ENCODE measurements at regions not wholly inside any gene's neighbourhood (a gene's known extent, or its start where the extent isn't known, plus 50 kb on each side); places are given as distances from the start of the nearest gene placed in this dataset.

DNA sequence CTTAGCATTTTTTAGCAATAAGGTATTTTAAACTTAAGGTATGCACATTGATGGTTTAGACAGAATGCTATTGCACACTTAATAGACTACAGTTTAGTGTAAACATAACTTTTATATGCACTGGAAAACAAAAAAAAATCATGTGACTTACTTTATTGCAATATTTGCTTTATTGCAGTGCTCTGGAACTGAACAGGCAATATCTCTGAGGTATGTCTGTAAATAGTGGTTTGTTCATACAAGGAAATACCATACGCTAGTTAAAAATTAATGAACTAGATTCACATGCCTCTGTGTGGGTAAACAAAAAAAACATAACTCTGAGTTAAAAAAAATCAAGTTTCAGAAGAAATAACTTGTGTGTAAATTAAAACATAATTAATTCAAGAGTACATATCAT is 479.0 kb upstream of the MKI67 start:
- DNase-seq (ENCODE audit: extremely low spot score), result no peak
- H3K4me3 ChIP-seq (ENCODE audit: low read depth, low read length), result no peak overlapping the region
- no peaks in the 10 kb centered on the region for H3K4me1 ChIP-seq (ENCODE audit: insufficient read depth)
- H3K36me3 ChIP-seq (ENCODE audit: insufficient read depth), result no peaks in the 10 kb centered on the region
- 77% methylated on average over 1 of the region's 1 CpG for WGBS
- H3K27ac ChIP-seq (ENCODE audit: low read depth), result no peak overlapping the region

- Histone ChIP-seq H3K36me3 (ENCODE audit: insufficient read depth) (no peaks in the 10 kb centered on the region), H3K27ac (ENCODE audit: low read depth) (no peak overlapping the region), H3K4me1 (ENCODE audit: insufficient read depth) (no peaks in the 10 kb centered on the region), H3K4me3 (ENCODE audit: low read depth, low read length) (no peak overlapping the region)
- WGBS, result 61% methylated on average over 4 of the region's 4 CpGs
- no peak for DNase-seq (ENCODE audit: extremely low spot score)
Observed at GRCh38 chr10:128606055-128606454, 479.8 kb upstream of the MKI67 start.

DNA sequence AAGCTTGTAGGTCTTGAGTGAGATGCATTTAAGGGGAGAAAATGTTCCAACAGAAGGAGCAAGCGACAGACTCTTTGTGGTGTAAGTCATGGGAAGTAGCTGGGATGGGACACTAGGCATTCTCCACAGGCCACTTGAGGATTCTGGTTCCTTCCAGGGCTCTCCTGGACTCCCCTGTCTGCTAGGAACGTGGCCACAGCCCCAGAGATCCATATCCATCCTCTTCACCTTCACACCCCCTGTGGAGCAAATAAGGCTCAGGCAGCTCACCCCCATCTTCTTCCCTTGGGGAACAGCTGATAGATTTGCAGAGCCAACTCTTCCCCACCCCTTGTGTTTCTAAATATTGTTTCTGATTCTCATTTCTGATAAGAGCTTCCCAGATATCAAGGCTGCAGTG is 482.6 kb upstream of the MKI67 start:
- no peak for DNase-seq (ENCODE audit: extremely low spot score)
- Histone ChIP-seq H3K36me3 (ENCODE audit: insufficient read depth) (no peaks in the 10 kb centered on the region), H3K4me1 (ENCODE audit: insufficient read depth) (no peaks in the 10 kb centered on the region), H3K27ac (ENCODE audit: low read depth) (no peak overlapping the region), H3K4me3 (ENCODE audit: low read depth, low read length) (no peak overlapping the region)
- 72% methylated on average over 2 of the region's 2 CpGs for WGBS

DNA sequence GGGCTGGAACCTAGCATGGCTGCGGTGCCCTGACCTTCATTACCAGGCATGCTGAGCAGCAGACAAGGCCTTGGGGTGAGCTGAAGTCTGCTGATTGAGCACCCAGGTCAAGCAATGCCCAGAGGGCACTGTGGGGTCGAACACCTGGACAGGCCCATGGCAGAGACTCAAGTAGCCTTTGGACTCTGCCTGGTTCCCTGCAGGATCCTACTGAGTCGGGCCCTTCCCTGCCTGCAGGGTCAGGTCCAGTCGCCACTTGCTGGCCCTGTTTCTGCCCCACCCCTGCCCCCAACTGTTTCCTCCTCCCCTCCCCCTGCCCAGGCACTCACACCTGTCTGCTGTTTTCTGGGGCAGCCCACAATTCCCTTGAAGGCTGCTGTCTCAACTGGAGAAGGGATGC is 483.2 kb upstream of the MKI67 start:
- DNase-seq (ENCODE audit: extremely low spot score), result no peak
- no peaks in the 10 kb centered on the region for H3K36me3 ChIP-seq (ENCODE audit: insufficient read depth)
- WGBS, result 89% methylated on average over 4 of the region's 4 CpGs

DNA sequence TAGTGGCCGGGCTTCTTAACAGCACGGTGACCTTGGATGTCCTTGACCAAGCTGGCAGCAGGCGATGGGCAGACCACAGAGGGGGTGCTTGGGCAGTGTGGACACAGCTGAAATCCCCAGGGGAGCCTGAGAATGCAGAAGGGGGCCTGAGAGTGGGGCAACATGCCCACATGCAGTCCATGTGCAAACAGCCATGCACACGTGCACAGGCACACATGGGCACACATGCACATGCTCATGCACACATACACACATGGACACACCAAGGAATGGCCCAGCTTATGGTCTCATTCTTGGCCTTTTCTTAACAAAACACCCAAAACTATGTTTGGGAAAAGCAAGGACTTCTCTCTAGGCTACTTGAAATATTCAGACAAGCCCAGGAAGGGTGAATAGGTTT is 483.9 kb upstream of the MKI67 start:
- Histone ChIP-seq H3K4me1 (ENCODE audit: insufficient read depth) (no peaks in the 10 kb centered on the region), H3K27ac (ENCODE audit: low read depth) (no peak overlapping the region), H3K36me3 (ENCODE audit: insufficient read depth) (no peaks in the 10 kb centered on the region), H3K4me3 (ENCODE audit: low read depth, low read length) (no peak overlapping the region)
- WGBS, result 94% methylated on average over 4 of the region's 4 CpGs
- DNase-seq (ENCODE audit: extremely low spot score), result no peak

More for the DNA sequence above, 483.2 kb upstream of the MKI67 start:
- Histone ChIP-seq H3K4me3 (ENCODE audit: low read depth, low read length) (no peak overlapping the region), H3K4me1 (ENCODE audit: insufficient read depth) (no peaks in the 10 kb centered on the region), H3K27ac (ENCODE audit: low read depth) (no peak overlapping the region)

GRCh38 chr10:128612195-128612594 is 486.0 kb upstream of the MKI67 start:
- no peaks in the 10 kb centered on the region for H3K4me1 ChIP-seq (ENCODE audit: insufficient read depth)
- no peak overlapping the region for H3K27ac ChIP-seq (ENCODE audit: low read depth)
- 79% methylated on average over 7 of the region's 7 CpGs for WGBS
- H3K36me3 ChIP-seq (ENCODE audit: insufficient read depth), result no peaks in the 10 kb centered on the region
- no peak overlapping the region for H3K4me3 ChIP-seq (ENCODE audit: low read depth, low read length)
- DNase-seq (ENCODE audit: extremely low spot score), result no peak

DNA sequence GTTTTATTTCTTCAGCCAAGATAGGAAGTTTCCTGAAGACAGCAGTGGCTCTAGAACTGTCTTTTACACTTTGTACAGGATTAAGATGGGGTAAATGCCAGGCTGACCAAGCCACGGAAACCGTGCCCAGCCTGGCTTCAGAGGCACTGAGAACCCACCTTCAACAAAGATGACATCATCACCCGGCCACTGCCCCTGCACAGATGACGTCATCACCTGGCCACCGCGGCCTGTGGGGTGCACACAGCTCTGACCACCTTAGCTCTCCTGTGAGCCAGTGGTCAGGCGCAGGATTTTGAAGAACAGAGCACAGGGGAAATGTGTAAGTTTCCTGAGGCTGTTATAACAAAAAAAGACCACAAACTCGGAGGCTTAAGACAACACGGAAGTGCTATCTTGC is 486.4 kb upstream of the MKI67 start:
- Histone ChIP-seq H3K4me3 (ENCODE audit: low read depth, low read length) (no peak overlapping the region), H3K36me3 (ENCODE audit: insufficient read depth) (no peaks in the 10 kb centered on the region), H3K27ac (ENCODE audit: low read depth) (no peak overlapping the region), H3K4me1 (ENCODE audit: insufficient read depth) (no peaks in the 10 kb centered on the region)
- WGBS, result 91% methylated on average over 9 of the region's 9 CpGs
- no peak for DNase-seq (ENCODE audit: extremely low spot score)

DNA sequence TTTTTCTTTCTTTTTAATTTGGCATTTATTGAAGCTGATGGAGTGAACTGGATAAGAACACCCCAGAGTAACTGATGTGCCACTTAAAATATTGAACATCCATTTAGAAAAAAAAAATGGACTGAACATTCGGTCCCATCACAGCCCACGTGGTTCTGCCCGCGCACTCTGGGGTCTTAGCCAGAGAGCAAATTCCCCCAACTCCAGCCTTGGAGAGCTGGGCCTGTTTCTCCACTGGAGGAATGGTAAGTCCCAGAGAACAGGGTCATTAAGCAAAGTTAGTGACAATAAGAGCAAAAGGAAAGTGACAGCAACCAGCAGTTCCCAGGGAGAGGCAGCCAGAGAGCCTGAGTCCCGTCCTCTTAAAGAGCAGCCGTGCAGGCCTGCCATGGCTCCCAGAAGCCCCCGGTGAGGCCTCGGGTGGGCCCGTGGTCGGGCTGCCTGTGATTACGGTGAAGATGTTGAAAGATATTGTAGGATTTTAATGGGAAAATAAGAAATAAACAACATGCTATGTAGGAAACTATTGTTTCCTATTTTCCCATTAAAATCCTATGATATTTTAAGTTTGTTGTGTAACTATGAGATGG is 487.9 kb upstream of the MKI67 start:
- Histone ChIP-seq H3K4me3 (ENCODE audit: low read depth, low read length) (no peak overlapping the region), H3K4me1 (ENCODE audit: insufficient read depth) (no peaks in the 10 kb centered on the region), H3K27ac (ENCODE audit: low read depth) (no peak overlapping the region), H3K36me3 (ENCODE audit: insufficient read depth) (no peaks in the 10 kb centered on the region)
- no peak for DNase-seq (ENCODE audit: extremely low spot score)
- WGBS, result 90% methylated on average over 11 of the region's 11 CpGs

- WGBS, result 67% methylated on average over 5 of the region's 5 CpGs
- Histone ChIP-seq H3K4me3 (ENCODE audit: low read depth, low read length) (no peak overlapping the region), H3K27ac (ENCODE audit: low read depth) (no peak overlapping the region), H3K36me3 (ENCODE audit: insufficient read depth) (no peaks in the 10 kb centered on the region), H3K4me1 (ENCODE audit: insufficient read depth) (no peaks in the 10 kb centered on the region)
- DNase-seq (ENCODE audit: extremely low spot score), result no peak
Observed at GRCh38 chr10:128614802-128615553, 488.8 kb upstream of the MKI67 start.

- Histone ChIP-seq H3K36me3 (ENCODE audit: insufficient read depth) (no peaks in the 10 kb centered on the region), H3K4me1 (ENCODE audit: insufficient read depth) (no peaks in the 10 kb centered on the region), H3K27ac (ENCODE audit: low read depth) (no peak overlapping the region), H3K4me3 (ENCODE audit: low read depth, low read length) (no peak overlapping the region)
- 48% methylated on average over 2 of the region's 2 CpGs for WGBS
- DNase-seq (ENCODE audit: extremely low spot score), result no peak
Observed at GRCh38 chr10:128617532-128617931, 491.3 kb upstream of the MKI67 start.

DNA sequence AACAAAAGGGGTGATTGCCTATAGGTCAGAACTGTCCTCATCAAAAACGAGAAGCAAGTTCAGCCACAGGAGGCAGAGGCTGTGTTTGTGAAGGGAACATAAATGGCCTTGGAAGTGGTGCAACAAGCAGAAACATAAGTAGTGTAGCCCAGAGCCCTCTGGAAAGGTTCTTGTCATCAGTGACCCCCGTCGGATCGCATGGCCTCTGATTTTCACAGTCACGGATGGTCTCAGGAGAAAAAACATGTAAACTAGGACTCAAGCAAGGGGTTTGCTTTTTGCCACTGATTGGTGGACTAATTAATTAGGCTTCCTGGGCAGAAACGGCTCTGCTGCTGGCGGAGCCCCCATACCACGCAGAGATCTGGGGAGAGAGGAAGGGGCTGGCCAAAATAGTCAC is 496.5 kb upstream of the MKI67 start:
- 91% methylated on average over 8 of the region's 8 CpGs for WGBS
- no peak overlapping the region for H3K4me3 ChIP-seq (ENCODE audit: low read depth, low read length)
- DNase-seq (ENCODE audit: extremely low spot score), result no peak
- no peaks in the 10 kb centered on the region for H3K4me1 ChIP-seq (ENCODE audit: insufficient read depth)
- H3K27ac ChIP-seq (ENCODE audit: low read depth), result no peak overlapping the region
- no peaks in the 10 kb centered on the region for H3K36me3 ChIP-seq (ENCODE audit: insufficient read depth)

DNA sequence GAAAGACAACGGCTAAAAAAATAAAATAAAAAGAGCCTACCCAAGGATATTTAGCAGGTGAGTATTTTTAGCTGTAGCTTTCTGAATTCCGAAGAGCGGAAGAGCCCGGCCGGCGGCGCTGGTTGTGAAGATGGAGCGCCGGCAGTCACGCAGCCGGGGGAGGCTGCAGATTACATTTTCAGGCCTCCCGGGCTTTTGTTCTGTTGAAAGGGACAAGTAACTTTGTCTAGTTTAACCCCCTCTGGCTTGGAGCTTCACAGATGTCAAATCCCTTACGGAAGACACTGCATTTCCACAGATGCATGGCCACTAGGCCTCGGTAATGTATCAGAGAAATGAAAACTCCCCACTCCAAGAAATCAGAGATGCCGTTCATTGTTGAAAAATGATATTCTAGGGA is 497.6 kb upstream of the MKI67 start:
- H3K36me3 ChIP-seq (ENCODE audit: insufficient read depth), result no peaks in the 10 kb centered on the region
- no peak overlapping the region for H3K27ac ChIP-seq (ENCODE audit: low read depth)
- 89% methylated on average over 15 of the region's 15 CpGs for WGBS
- H3K4me1 ChIP-seq (ENCODE audit: insufficient read depth), result no peaks in the 10 kb centered on the region
- no peak overlapping the region for H3K4me3 ChIP-seq (ENCODE audit: low read depth, low read length)
- DNase-seq (ENCODE audit: extremely low spot score), result no peak

- Histone ChIP-seq H3K4me3 (ENCODE audit: low read depth, low read length) (no peak overlapping the region), H3K4me1 (ENCODE audit: insufficient read depth) (no peaks in the 10 kb centered on the region), H3K36me3 (ENCODE audit: insufficient read depth) (no peaks in the 10 kb centered on the region), H3K27ac (ENCODE audit: low read depth) (no peak overlapping the region)
- DNase-seq (ENCODE audit: extremely low spot score), result no peak
- 92% methylated on average over 18 of the region's 18 CpGs for WGBS
Observed at GRCh38 chr10:128624656-128625530, 498.7 kb upstream of the MKI67 start.

DNA sequence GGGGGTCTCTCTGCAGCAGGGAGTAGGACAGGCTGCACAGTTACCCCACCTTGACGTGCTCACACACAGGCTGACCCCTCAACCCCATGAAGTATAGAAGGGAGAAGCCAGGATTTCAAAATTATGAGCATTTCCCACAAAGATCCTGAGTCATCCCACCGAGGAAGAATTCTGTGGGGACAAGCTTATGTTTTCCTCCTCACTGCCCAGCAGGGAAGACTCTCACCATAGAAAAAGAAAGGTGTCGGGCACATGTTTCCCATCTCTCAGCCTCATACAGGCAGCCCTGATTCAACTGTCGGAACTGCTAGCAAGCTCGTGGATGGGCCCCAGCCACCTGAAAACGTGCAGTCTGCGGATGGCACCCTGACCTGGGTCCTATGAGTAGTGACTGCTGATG is 499.7 kb upstream of the MKI67 start:
- DNase-seq (ENCODE audit: extremely low spot score), result no peak
- Histone ChIP-seq H3K4me3 (ENCODE audit: low read depth, low read length) (no peak overlapping the region), H3K27ac (ENCODE audit: low read depth) (no peak overlapping the region), H3K4me1 (ENCODE audit: insufficient read depth) (no peaks in the 10 kb centered on the region), H3K36me3 (ENCODE audit: insufficient read depth) (no peaks in the 10 kb centered on the region)
- WGBS, result 82% methylated on average over 7 of the region's 7 CpGs
